Fibroblast of the aortic adventitia (primary cell): ENCODE measurements at regions not wholly inside any gene's neighbourhood (a gene's known extent, or its start where the extent isn't known, plus 50 kb on each side); places are given as distances from the start of the nearest gene placed in this dataset.
A peak's percentile ranks its signal among the peaks of the same experiment; 100 is the strongest.

ENCODE experiments used
- DNase-seq: peaks from one replicate; pipeline ENCODE4 v3.0.0-alpha.2; 2010; ENCODE audit warnings: low read depth
- H3K4me3 ChIP-seq: 2 replicates; pipeline ENCODE4 v1.5.1; 2011; ENCODE audit warnings: low read depth, mild to moderate bottlenecking, control low read depth, low read length, moderate library complexity
- TF ChIP-seq, protein P1 (sequence below): IDR thresholded peaks from 2 replicates; pipeline ENCODE4 v1.5.1; 2011; ENCODE audit warnings: mild to moderate bottlenecking, low read length, control low read depth, inconsistent platforms; ENCODE audit not compliant: insufficient read depth

GRCh38 chr10:36712695-36713094 is 412.7 kb upstream of the ANKRD30A start:
- TF ChIP-seq, protein P1, sequence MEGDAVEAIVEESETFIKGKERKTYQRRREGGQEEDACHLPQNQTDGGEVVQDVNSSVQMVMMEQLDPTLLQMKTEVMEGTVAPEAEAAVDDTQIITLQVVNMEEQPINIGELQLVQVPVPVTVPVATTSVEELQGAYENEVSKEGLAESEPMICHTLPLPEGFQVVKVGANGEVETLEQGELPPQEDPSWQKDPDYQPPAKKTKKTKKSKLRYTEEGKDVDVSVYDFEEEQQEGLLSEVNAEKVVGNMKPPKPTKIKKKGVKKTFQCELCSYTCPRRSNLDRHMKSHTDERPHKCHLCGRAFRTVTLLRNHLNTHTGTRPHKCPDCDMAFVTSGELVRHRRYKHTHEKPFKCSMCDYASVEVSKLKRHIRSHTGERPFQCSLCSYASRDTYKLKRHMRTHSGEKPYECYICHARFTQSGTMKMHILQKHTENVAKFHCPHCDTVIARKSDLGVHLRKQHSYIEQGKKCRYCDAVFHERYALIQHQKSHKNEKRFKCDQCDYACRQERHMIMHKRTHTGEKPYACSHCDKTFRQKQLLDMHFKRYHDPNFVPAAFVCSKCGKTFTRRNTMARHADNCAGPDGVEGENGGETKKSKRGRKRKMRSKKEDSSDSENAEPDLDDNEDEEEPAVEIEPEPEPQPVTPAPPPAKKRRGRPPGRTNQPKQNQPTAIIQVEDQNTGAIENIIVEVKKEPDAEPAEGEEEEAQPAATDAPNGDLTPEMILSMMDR, result no peak
- no peak for DNase-seq
- H3K4me3 ChIP-seq, result no peak overlapping the region

DNA sequence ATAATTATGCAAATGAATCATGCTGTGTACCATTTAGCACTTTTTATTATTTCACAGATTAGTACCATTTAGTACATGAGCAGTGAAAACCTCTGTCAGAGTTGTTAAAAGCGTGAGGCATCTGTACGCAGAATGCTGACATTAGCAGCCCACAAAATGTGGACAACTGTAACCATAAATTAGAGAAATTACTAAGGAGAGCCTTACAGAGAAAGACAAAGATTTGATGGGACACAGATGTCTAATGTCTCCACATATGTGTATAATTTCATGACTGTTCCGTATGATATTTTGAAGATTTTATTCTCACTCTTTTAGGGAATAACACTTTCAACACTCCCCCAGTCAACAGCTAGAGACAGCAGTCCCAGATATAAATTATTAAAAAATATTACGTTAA is 414.0 kb upstream of the ANKRD30A start:
- DNase-seq, result no peak
- TF ChIP-seq, protein P1, result no peak
- H3K4me3 ChIP-seq, result no peak overlapping the region

DNA sequence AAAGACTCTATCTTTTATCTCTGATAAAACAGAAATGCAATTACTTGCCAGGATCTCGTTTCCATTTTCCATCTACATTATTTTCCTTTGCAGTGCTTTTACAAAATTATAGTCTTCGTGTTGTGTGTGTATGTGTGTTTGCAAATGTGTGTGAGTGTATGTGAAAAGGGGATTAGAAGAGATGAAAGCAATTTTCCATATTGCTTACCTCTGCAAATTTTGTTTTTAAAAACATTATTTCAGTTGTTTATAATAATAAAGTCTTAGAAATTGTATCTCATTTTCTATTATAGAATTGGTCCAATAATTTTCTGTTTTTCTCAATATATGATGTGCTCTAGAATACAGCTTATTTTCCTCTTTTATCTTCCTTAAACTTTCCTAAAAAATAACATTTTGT is 421.3 kb upstream of the ANKRD30A start:
- H3K4me3 ChIP-seq, result no peak overlapping the region
- DNase-seq, result no peak
- TF ChIP-seq, protein P1, result no peak

DNA sequence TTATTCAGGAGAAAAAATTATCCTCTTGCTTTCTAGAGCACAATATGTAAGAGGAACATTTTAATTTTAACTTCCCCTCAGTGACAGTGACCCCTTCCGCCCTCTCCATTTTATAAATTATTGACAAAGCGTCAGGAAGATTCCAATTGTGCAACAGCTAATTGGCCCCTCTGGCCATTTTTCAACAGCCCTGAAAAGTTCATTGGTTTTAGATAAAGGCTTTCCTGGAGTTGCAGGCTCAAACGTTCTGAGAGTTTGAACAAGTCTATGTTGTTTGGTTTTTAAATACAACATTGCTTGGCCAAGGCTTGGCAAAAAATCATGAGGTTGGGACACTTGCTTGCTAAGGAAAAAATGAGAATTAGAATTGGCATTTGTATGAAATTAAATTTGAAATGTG is 422.2 kb upstream of the ANKRD30A start:
- H3K4me3 ChIP-seq, result no peak overlapping the region
- peak; percentile 21 for DNase-seq
- TF ChIP-seq, protein P1, result no peak

- no peak overlapping the region for H3K4me3 ChIP-seq
- TF ChIP-seq, protein P1, result no peak
- DNase-seq, result no peak
Observed at GRCh38 chr10:36700123-36700522, 425.3 kb upstream of the ANKRD30A start.

- DNase-seq, result no peak
- H3K4me3 ChIP-seq, result no peak overlapping the region
- TF ChIP-seq, protein P1, result no peak
Observed at GRCh38 chr10:36692759-36693158, 432.6 kb upstream of the ANKRD30A start.

DNA sequence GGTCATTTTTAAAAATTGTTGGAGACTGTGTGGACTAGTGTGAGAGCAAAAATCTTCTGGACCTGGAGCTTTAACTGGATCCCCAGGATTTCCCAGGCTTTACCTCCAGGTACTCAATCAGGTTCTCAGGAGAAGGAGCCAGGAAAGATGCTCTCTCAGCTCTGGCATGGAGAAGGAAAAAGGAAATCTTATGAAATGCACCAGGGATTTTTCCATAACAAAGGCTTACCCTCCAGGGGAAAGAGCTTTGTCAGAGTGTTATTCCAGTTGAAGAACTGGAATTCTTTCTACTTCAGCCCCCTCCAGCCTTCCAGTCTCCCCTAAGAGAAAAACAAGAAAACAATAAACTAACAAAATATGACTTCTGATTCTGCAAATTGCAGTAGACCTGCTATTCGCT is 436.7 kb upstream of the ANKRD30A start:
- TF ChIP-seq, protein P1, result no peak
- no peak for DNase-seq

More for the DNA sequence above, 436.7 kb upstream of the ANKRD30A start:
- H3K4me3 ChIP-seq, result no peak overlapping the region
